DMS79 (cell line): ENCODE measurements at regions not wholly inside any gene's neighbourhood (a gene's known extent, or its start where the extent isn't known, plus 50 kb on each side); places are given as distances from the start of the nearest gene placed in this dataset.
"Not testable (repeated sequence)": the region's sequence is repeated elsewhere in the genome, so short reads cannot be mapped to it uniquely, and the experiment has no call there.

Experiments used
- DNase-seq: peaks from one replicate; lab custom pipeline; 2025; lab: John Stamatoyannopoulos, UW

DNA sequence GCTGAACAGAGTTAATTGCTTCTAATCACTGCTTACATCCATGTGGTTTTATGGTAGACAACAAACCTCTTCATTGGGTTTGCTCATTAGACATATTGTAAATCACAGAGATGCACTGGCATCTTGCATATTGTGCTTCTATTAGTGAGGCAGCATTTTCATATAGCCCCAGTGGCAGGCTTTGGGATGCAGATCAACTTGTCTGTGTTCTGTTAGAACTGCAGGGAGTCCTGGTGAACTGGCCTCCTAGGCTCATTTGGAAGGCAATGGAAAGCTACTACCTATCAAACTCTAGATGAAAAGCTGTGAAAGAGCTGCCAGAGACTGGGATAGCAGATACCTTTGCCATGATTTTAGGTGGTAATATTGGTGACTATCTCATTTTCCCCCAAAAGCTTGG lies 108.8 kb downstream of the NAA11 start:
- no peak for DNase-seq

DNA sequence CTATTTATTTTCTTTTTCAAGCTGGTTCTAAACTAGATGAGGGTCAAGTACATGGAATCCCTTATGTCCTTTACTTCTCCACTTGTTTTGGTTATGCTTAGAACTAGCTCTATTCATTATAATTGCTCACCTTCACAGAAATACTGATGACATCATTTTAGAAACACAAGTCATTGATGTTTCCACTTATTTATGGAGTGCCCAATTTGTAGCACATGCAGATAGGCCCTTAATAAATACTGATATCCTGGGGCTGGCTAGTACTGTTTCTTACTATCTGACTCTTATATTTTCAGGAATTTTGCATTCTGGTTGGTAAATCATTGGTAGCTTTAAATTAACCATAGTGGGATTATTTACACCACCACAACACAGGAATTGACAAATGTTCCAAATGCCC lies 112.2 kb downstream of the NAA11 start:
- no peak for DNase-seq

DNA sequence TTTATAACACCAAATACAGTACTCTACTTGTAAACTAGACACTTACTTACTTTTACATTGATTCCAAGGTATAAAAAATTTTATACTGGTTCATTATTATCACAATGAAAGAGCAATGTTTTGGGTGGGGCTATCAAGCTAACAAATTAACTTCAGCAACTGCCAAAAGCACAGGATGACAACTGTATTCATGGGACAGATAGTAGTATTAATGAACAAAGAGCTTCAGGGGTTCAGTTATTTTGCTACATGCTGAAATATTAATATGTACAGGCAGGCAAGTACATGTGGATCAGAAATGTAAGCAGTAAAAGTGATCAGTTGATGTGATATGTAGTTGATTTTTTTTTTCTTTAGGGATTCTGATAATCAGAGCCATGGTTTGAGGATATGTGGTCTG lies 112.9 kb downstream of the NAA11 start:
- DNase-seq: no peak

DNA sequence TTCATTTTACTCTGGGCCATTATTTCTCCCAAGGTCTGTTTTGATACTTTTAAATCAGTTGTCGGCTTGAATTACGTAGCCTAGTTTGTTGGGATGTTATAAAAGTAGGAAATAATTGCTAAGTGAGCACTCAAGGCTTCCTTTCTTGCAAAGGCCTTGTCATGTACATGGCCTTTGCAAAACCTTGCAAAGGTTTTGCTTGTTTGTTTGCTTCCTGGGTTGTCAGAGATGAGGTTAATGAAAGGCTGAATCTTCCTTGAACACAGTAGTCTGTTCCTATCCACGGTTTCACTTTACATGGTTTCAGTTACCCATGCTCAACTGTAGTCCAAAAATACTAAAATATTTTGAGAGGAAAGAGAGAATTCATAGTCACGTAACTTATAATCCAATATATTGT lies 113.5 kb downstream of the NAA11 start:
- no peak for DNase-seq

DNA sequence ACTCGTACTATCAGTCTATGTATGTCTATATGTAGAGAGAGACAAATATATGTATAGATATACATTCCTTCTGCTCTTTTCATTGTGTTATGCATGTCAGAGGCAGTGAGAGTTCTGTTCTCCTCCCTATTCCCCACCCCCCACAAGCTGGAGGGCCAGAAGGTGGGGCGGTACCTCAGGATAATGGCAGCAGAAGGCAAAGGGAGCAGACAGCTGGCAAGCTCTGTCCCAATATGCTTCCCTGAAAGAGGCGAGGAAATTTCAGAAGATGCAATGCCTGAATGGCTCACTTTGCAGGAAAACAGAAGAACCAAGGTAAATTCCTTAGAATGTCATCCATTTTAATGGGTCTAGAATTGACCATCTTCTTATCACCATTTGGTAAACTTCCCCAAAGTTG lies 114.4 kb downstream of the NAA11 start:
- no peak for DNase-seq

DNA sequence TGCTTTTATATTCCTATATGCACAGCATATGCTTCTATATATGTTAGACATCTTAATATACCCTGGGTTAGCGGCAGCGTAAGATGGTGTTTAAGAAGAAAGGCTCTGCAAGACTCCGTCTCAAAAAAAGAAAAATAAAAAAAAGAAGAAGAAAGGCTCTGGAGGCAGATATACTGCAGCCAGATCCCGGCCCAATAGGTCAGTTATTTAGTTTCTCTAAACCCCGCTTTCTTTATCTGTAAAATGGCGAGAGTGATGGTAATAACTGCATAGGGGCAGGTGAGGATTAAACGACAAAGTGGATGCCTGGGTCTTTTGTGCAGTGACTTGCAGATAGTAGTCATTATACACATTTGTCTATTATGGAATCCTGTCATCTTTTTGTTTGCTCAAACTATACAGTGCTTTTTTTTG lies 115.2 kb downstream of the NAA11 start:
- no peak for DNase-seq

DNA sequence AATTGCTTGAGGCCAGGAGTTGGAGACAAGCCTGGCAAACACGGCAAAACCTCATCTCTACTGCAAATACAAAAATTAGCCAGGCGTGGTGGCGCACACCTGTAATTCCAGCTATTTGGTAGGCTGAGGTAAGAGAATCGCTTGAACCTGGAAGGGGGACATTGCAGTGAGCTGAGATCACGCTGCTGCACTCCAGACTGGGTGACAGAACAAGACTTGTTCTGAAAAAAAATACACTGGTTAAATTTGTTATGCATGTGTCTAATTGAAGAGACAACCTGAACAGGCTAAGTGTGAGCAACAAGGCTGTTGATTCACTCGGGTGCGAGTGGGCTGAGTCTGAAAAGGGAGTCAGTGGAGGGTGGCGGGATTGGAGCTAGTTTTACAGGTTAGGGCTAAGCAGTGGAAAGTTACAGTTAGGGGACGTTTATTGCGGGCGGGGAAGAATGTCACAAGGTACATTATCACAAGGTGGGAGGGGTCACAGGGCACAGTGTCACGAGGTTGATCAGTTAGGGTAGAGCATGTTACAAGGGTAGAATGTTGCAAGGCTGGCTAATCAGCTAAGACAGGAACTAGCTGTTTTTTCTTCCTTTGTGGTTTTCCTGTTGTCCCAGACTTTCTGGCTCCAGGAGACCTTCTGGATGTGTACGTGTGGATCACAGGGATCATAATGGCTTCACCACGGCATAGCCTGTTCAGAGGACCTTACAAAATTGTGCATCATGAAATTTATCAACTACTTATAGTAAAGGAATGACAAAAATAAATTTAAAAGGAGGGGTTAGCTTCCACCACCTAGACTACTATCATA lies 115.8 kb downstream of the NAA11 start:
- no peak for DNase-seq

DNA sequence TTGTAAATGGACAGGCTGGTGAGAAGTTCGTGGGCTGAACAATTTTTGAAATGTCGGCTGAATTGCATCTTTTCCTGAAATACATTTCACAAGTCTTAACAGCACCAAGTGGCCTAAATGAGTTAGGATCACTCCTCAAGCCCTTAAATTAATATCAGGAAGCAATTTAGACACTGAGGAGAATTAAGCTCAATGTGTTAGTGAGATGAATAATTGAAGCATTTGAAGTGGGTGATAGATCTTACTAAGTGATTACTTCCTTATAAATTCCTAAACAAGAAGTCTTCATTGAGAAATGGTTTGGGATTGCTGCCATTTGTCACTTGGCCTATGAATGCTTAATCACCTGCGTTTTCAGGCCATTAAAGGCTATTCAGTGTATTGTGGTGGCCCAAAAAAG lies 116.8 kb downstream of the NAA11 start:
- no peak for DNase-seq

DNA sequence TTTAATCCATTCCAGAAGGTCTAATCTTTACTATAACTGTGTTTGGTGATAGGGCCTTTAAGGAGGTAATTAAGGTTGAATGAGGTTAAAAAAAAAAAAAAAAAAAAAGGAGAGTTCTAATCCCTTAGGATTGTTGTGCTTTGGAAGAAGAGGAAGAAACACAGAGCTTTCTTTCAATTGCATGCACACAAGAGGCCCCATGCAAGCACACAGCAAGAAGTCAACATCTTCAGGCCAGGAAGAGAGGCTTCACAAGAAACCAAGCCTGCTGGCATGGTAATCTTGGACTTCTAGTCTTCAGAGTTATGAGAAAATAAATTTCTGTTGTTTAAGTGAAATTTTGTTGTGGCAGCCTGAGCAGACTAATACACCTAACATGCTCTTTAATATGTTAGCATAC lies 118.6 kb downstream of the NAA11 start:
- no peak for DNase-seq

DNA sequence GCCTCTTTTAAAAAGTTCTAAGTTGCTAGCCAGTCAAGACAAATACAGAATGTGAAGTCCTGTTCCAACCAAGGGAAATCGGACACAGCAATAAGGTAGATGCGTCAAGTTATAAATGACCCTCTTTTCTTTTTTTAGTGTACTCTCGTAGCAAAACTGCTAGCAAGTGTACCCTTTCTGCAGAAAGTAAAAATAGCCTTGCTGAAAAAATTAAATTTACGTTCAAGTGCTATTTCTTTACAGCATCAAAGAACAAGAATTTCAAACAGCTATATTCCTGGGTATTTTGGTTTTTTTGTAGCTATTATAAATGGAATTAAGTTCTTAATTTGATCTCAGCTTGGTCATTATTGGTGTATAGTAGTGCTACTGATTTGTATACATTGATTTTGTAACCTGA lies 119.2 kb downstream of the NAA11 start:
- DNase-seq: no peak

DNA sequence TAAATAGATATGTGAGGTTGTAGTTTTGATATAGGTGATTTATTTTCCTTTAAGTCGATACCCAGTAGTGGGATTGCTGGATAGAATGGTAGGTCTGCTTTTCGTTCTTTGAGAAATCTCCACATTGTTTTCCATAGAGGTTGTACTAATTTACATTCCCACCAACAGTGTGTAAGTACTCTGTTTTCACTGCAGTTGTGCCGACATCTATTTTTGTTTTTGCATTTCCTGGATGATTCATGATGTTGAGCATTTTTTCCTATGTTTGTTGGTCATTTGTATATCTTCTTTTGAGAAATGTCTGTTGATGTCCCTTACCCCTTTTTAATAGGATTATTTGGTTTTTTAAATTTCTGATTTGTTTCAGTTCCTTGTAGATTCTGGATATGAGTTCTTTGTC lies 120.7 kb downstream of the NAA11 start:
- no peak for DNase-seq

DNA sequence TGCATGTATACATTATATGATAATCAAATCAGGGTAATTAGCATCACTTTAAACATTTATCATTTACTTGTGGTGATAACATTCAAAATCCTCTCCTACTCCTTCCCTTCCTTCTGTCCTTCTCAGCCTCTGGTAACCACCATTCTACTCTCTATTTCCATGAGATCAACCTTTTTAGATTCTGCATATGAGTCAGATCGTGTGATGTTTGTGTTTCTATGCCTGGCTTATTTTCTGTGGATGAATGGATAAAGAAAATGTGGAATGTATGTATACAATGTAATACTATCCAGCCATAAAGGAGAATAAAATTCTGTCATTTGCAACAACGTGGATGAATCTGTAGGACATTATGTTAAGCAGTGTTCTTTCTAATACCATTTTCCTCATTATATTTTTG lies 123.9 kb downstream of the NAA11 start:
- DNase-seq: no peak

DNA sequence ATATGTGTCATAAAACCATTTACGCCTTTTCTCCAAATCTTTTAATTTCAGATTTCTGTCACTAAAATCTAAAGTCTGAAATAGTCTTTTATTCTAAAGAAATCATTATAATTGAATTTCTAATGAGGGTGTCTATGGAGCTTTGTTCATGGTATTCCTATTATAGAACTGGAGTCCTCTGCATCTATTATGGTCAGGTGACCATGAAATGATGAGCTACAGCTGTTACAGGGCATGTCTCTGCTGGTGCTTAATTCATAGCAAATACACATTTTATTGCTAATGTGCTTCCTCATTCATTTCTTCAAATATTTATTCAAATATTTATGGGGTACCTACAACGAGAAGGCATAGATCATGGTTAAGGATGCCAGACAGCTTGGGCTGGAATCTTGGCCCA lies 126.1 kb downstream of the NAA11 start:
- no peak for DNase-seq

DNA sequence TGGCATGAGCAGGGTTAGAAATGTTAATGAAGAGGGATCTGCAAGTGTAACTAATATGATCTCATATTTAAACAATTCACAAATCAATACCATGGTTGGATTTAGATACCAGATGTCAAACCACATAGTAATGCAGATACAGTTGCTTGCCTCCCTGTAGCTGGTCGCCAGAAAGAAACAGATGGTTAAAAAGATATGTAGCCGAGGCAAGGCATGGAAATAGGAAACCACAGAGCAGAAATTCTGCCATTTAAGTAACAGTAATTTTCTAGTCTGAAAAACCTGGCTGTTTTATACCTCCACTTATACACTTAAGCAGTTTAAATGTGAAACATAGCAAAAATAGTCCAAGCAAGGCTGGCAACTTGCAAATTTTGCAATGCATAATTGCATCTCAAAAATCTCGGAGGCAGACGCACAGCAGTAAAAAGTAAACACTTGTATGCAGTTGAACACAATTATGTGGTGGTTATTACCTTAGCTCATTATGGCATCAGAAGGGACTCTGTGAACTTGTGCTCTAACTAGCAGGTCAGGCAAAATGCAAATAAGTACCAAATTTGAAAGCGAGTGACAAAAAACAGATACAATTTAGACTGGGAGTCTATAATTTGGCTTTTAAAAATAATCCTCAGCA lies 126.8 kb downstream of the NAA11 start:
- DNase-seq: no peak

DNA sequence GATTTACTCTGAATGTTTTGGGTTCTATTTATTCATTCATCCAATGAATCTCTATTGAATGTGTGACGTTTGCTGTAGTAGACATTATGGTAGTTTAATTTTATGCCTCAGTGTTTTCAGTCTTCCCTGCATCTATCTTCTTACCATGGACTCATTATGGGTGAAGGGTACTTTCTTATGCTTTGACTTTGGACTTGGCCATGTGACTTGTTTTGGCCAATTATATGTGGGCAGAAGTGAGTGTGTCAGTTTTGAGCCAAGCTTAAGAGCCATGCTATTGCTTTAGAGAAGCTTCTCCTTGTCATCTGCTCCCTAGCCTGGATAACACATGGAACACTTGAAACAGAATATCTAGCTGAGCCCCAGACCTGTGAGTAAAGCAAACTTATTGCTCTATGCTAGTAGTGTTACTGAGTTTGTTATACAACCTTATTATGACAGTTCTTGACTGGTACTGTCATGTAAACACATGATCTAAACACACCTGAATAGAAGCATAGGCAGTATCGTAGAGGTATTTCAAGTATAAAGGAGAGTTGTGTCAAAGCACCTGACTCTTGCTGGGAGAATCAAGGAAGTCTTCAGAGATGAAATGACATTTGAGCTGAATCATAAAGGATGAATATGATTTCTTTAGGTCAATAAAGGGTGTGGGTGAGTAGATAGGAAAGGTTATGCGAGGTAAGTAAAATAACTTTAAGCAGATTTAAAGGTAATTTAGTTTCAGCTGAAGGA lies 128.4 kb downstream of the NAA11 start:
- no peak for DNase-seq

DNA sequence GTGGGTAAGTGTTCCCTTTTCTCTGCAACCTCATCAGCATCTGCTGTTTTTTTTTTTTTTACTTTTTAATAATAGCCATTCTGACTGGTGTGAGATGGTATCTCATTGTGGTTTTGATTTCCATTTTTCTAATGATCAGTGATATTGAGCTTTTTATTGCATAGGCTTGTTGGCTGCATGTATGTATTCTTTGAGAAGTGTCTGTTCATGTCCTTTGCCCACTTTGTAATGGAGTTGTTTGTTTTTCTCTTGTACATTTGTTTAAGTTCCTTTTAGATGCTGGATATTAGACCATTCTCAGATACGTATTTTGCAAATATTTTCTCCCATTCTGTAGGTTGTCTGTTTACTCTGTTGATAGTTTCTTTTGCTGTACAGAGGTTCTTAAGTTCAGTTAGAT lies 134.6 kb downstream of the NAA11 start:
- not testable (repeated sequence) for DNase-seq

DNA sequence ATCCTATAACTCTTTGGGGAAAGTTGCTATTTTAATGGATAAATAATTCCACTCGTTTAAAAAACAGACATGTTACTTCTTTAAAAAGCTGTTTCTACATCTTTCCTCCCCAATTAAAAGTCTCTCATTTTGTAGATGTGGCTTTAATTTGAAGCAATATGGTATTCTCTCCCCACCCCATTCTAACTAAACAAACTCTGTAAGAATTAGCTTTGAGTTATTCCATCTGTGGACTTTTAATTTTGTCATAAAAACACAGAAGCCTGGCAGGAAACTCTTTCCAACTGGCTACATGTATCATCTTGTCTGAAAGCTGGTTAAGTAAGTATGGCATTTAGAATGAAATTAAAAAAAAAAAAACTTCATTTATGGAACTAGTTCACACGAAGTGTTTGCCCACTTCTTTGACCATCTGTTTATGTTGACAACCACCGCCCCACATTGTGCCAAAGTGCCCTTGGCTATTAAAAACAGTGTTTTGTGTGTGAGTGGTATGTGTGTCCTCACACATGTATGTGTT lies 140.3 kb downstream of the NAA11 start:
- DNase-seq: no peak

DNA sequence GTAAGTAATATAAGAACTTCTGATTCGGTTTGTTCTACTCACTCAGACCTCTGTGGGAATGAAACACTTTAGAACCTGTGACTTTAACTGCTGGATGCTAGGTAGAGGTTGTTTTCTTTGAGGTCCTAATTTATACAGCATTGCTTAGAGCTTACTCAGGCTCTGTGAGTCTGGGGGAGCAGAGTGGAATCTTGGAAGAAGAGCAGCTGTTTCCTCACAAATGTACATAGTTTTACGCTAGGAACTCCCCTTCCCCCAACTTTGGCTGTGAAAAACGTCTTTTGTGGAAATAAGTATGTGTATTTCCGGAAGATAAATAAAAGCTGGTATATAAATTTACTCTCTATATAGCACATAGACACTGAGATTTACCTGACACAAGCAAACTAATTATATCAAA lies 141.4 kb downstream of the NAA11 start:
- DNase-seq: no peak

DNA sequence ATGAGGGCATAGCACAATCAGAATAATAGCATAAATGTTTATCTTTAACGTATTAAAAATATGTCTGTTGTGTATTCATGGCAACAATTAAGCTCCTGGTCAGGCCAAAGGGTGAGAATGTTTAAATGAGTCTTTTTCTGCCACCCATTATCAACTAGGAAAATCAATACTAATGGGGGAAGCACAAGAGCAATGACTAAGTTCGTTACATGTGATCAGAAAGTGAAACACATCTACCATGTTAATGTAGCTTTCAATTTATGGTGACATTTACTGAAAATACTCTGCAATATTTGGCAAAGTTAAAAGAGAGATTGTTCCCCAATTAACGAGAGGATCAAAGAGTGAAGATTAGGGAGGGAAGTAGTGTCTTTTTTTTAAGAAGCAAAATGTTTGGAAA lies 143.7 kb downstream of the NAA11 start:
- no peak for DNase-seq

DNA sequence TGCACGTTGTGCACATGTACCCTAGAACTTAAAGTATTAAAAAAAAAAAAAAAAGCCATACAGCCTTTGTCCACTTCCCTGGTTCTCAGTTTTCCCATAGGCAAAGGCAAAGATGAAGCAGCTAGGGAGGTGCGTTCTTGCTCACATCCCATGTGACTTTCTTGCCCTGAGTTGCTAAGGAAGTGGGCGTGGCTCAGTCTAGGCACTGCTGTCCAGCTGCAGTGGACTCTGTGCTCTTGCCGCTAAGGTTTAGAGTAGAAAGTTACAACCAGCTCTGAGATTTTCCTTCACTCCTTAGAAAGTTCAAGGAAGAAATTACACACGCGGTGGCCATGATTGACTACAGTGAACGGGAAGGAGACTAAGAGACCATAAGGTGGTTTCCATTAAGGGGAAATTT lies 144.7 kb downstream of the NAA11 start:
- no peak for DNase-seq

DNA sequence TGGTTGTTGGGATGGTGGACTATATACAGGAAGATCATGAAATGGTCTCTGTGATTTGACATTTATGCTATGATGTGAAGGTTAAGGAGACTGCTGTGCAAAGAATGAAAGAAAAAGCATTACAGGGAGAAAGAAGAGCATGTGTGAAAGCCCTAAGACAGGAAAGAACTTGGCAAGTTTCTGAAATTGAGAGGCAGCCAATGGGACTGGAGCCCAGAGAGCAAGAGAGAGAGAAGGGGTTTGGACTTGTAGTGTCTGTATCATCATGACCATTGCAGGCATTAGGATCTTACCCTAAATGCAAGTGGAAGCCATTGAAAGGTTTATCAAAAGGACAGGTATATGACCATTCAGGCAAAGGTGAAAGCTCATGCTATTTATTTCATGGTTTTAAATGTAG lies 147.1 kb downstream of the NAA11 start:
- DNase-seq: no peak

DNA sequence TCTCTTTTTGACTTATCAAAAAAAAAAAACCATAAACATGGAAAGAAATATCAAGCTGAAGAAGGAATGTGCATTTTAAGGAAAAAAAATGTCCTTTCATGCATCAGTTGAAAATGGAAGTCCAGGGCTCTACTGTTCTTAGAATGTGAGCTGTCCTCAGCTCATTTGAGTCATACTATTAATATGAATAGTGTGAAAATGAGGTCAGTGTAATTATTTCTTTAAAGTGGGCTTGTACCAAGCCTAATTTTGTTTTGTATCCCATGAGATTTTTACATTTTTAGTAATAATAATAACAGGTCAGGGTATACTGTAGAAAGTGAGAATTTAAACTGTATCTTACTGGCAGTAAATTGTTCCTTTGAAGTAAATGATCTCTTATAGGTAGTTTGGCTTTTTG lies 148.5 kb downstream of the NAA11 start:
- no peak for DNase-seq

DNA sequence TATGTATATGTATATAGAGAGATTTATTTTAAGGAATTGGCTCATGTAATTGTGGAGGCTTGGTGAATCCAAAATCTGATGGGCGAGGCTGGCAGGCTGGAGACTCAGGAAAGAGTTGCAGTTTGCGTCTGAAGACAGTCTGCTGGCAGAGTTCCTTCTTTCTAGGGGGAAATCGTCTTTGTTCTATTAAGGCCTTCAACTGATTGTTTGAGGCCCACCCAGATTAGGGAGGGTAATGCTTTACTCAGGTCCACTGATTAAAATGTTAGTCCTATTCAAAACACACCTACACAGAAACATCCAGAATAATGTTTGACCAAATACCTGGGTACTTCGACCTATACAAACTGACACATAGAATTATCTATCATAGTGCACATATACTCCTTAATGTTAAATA lies 149.5 kb downstream of the NAA11 start:
- no peak for DNase-seq
